ENCODE measurements at regions not wholly inside any gene's neighbourhood (a gene's known extent, or its start where the extent isn't known, plus 50 kb on each side); places are given as distances from the start of the nearest gene placed in this dataset.
A peak's percentile ranks its signal among the peaks of the same experiment; 100 is the strongest.

DNA sequence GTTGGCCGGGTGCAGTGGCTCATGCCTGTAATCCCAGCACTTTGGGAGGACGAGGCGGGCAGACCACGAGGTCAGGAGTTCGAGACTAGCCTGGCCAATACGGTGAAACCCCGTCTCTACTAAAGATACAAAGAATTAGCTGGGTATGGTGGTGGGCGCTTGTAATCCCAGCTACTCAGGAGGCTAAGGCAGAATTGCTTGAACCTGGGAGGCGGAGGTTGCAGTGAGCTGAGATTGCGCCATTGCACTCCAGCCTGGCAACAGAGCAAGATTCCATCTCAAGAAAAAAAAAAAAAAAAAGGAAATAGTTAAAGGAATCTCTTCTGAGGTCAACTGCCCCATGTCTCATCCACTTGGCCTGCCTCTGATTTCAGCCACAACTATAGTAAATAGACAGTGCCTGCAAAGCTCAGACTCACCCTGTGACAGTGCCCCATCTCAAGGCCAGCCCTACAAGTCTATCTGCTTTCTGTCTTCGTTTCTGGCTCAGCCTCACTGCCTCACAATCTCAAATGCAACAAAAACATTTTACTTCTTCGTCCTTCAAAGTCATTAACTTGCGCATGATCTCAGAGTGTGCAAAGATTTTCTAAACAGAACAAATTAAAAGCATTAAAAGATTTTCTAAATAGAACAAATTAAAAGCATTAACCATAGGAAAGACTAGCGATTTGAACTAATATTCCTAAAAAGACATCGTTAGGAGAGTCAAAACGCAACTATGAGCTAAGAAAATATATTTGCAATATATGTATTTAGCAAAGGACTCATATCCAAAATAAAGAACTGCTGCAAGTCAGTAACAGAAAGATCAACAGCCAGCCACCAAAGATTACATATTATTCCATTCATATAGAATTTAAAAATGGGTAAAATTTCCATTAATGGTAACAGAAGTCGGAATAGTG lies 65.0 kb upstream of the PRDX6 start:
- no peak overlapping the region for H3K4me3 ChIP-seq
- in situ Hi-C loops (cut with MboI; ENCODE audit: low pct_unique_long_range_greater_than_20kb in 2 of 9, low sequenced_read_pairs in 9 of 9, unreplicated experiment in 9 of 9): loop anchor here in 1 of 9 experiments (25.0 kb wide), 3 partner anchors 150 to 675 kb away; no protein-coding TSS in a partner anchor
- 56 to 92% (median 85%) methylated on average over 3 to 17 of the region's 17 CpGs for WGBS, 10 experiments

GRCh38 chr1:173413271-173413707 lies 63.8 kb upstream of the PRDX6 start:
- 60 to 100% (median 84%) methylated on average over 1 to 6 of the region's 7 CpGs; no CpG with 5 or more reads in 1 of the 10 experiments for WGBS, 10 experiments
- in situ Hi-C loops (cut with MboI; ENCODE audit: low pct_unique_long_range_greater_than_20kb in 2 of 9, low sequenced_read_pairs in 9 of 9, unreplicated experiment in 9 of 9): loop anchor here in 1 of 9 experiments (25.0 kb wide), 3 partner anchors 151 to 676 kb away; no protein-coding TSS in a partner anchor
- no peak overlapping the region for H3K4me3 ChIP-seq
- H3K27ac ChIP-seq: no peak overlapping the region
- no peak for ATAC-seq (replicated peaks in 6 of 8)
- H3K4me1 ChIP-seq (replicated peaks in 1 of 2): no peaks in the 10 kb centered on the region

More for the DNA sequence above, 65.0 kb upstream of the PRDX6 start:
- ATAC-seq (replicated peaks in 6 of 8): no peak
- Histone ChIP-seq H3K4me1 (replicated peaks in 1 of 2) (no peaks in the 10 kb centered on the region), H3K27ac (no peak overlapping the region)

DNA sequence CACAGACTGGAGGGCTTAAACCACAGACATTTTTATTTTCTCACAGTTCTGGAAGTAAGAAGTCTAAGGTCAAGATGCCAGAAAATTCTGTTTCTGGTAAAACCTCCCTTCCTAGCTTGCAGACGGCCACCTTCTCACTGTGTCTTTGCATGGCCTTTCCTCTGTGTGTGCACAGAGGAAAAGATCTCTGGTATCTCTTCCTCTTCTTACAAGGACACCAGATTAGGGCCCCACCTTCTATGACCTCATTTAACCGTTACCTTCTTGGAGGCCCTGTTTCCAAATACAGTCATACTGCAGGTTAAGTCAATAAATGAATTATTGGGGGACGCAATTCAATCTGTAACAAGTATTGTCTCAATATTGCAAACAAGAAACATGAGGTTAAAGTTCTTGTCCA lies 63.0 kb upstream of the PRDX6 start:
- H3K27ac ChIP-seq: no peak overlapping the region
- no peaks in the 10 kb centered on the region for H3K4me1 ChIP-seq (replicated peaks in 1 of 2)
- 80 to 100% (median 91%) methylated on average over 1 to 3 of the region's 3 CpGs; no CpG with 5 or more reads in 2 of the 10 experiments for WGBS, 10 experiments
- no peak overlapping the region for H3K4me3 ChIP-seq
- ATAC-seq (replicated peaks in 6 of 8): no peak
- in situ Hi-C loops (cut with MboI; ENCODE audit: low pct_unique_long_range_greater_than_20kb in 2 of 9, low sequenced_read_pairs in 9 of 9, unreplicated experiment in 9 of 9): loop anchor here in 1 of 9 experiments (25.0 kb wide), 3 partner anchors 152 to 677 kb away; no protein-coding TSS in a partner anchor

GRCh38 chr1:173414539-173415226 lies 62.5 kb upstream of the PRDX6 start:
- in situ Hi-C loops (cut with MboI; ENCODE audit: low pct_unique_long_range_greater_than_20kb in 2 of 9, low sequenced_read_pairs in 9 of 9, unreplicated experiment in 9 of 9): loop anchor here in 1 of 9 experiments (25.0 kb wide), 3 partner anchors 152 to 677 kb away; no protein-coding TSS in a partner anchor
- Histone ChIP-seq H3K4me3 (no peak overlapping the region), H3K4me1 (replicated peaks in 1 of 2) (no peaks in the 10 kb centered on the region), H3K27ac (no peak overlapping the region)
- no peak for ATAC-seq (replicated peaks in 6 of 8)
- 71 to 100% (median 87%) methylated on average over 1 to 5 of the region's 5 CpGs; no CpG with 5 or more reads in 1 of the 10 experiments for WGBS, 10 experiments

GRCh38 chr1:173415490-173415889 lies 61.6 kb upstream of the PRDX6 start:
- H3K4me3 ChIP-seq: no peak overlapping the region
- no peak for ATAC-seq (replicated peaks in 6 of 8)
- no peak overlapping the region for H3K27ac ChIP-seq
- 60 to 100% (median 96%) methylated on average over 1 to 3 of the region's 3 CpGs; no CpG with 5 or more reads in 2 of the 10 experiments for WGBS, 10 experiments
- in situ Hi-C loops (cut with MboI; ENCODE audit: low pct_unique_long_range_greater_than_20kb in 2 of 9, low sequenced_read_pairs in 9 of 9, unreplicated experiment in 9 of 9): loop anchor here in 1 of 9 experiments (25.0 kb wide), 3 partner anchors 153 to 678 kb away; no protein-coding TSS in a partner anchor
- no peaks in the 10 kb centered on the region for H3K4me1 ChIP-seq (replicated peaks in 1 of 2)

- H3K4me3 ChIP-seq: no peak overlapping the region
- WGBS, 10 experiments: 0 to 100% (median 76%) methylated on average over 1 to 5 of the region's 5 CpGs; no CpG with 5 or more reads in 3 of the 10 experiments
- H3K4me1 ChIP-seq (replicated peaks in 1 of 2): no peaks in the 10 kb centered on the region
- in situ Hi-C loops (cut with MboI; ENCODE audit: low pct_unique_long_range_greater_than_20kb in 2 of 9, low sequenced_read_pairs in 9 of 9, unreplicated experiment in 9 of 9): loop anchor here in 1 of 9 experiments (25.0 kb wide), 3 partner anchors 154 to 679 kb away; no protein-coding TSS in a partner anchor
- no peak for ATAC-seq (replicated peaks in 6 of 8)
- H3K27ac ChIP-seq: no peak overlapping the region
Observed at GRCh38 chr1:173415905-173416450, 61.2 kb upstream of the PRDX6 start.

- no peak overlapping the region for H3K27ac ChIP-seq
- in situ Hi-C loops (cut with MboI; ENCODE audit: low pct_unique_long_range_greater_than_20kb in 2 of 9, low sequenced_read_pairs in 9 of 9, unreplicated experiment in 9 of 9): loop anchor here in 1 of 9 experiments (25.0 kb wide), 3 partner anchors 155 to 680 kb away; no protein-coding TSS in a partner anchor
Observed at GRCh38 chr1:173417563-173417962, 59.6 kb upstream of the PRDX6 start.

GRCh38 chr1:173418107-173418985 lies 58.8 kb upstream of the PRDX6 start:
- WGBS, 10 experiments: 0 to 96% (median 83%) methylated on average over 1 to 8 of the region's 11 CpGs; no CpG with 5 or more reads in 1 of the 10 experiments
- H3K4me3 ChIP-seq: no peak overlapping the region
- peak in 3 of 8 experiments; percentile 62 to 82 (median 68) for ATAC-seq (replicated peaks in 6 of 8)
- H3K27ac ChIP-seq: no peak overlapping the region
- in situ Hi-C loops (cut with MboI; ENCODE audit: low pct_unique_long_range_greater_than_20kb in 2 of 9, low sequenced_read_pairs in 9 of 9, unreplicated experiment in 9 of 9): loop anchor here in 1 of 9 experiments (25.0 kb wide), 3 partner anchors 156 to 681 kb away; no protein-coding TSS in a partner anchor
- no peaks in the 10 kb centered on the region for H3K4me1 ChIP-seq (replicated peaks in 1 of 2)

More at GRCh38 chr1:173417563-173417962, 59.6 kb upstream of the PRDX6 start:
- 17 to 100% (median 83%) methylated on average over 1 of the region's 1 CpG; no CpG with 5 or more reads in 3 of the 10 experiments for WGBS, 10 experiments
- Histone ChIP-seq H3K4me1 (replicated peaks in 1 of 2) (no peaks in the 10 kb centered on the region), H3K4me3 (no peak overlapping the region)
- no peak for ATAC-seq (replicated peaks in 6 of 8)

DNA sequence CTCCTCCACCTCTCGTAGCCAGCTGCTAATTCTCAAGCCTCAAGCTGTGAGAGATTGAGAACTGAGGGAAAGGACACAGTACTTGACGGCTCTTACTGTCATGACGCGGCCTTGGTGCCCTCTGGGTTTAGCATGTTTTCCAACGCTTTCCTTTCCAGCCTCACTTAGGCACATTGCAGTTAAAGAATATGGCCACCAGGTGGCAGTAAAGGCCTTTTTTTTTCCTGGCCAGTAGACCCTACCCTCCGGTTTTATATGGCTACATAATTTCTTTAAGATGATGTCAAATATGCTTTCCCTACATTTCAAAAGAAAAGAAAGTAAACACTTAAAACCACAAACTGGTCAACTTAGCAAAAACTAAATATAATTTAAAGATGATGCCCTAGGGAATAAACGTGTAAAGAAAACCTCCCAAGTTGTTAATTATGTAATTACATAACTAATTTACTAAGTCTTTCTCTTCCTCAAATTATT lies 56.8 kb upstream of the PRDX6 start:
- WGBS, 10 experiments: 0 to 100% (median 31%) methylated on average over 1 to 7 of the region's 7 CpGs
- in situ Hi-C loops (cut with MboI; ENCODE audit: low pct_unique_long_range_greater_than_20kb in 2 of 9, low sequenced_read_pairs in 9 of 9, unreplicated experiment in 9 of 9): loop anchor here in 1 of 9 experiments (25.0 kb wide), 3 partner anchors 158 to 683 kb away; no protein-coding TSS in a partner anchor
- Histone ChIP-seq H3K4me3 (no peak overlapping the region), H3K27ac (no peak overlapping the region), H3K4me1 (replicated peaks in 1 of 2) (no peaks in the 10 kb centered on the region)
- peak; percentile 21 to 99 (median 57) for ATAC-seq (replicated peaks in 6 of 8)

DNA sequence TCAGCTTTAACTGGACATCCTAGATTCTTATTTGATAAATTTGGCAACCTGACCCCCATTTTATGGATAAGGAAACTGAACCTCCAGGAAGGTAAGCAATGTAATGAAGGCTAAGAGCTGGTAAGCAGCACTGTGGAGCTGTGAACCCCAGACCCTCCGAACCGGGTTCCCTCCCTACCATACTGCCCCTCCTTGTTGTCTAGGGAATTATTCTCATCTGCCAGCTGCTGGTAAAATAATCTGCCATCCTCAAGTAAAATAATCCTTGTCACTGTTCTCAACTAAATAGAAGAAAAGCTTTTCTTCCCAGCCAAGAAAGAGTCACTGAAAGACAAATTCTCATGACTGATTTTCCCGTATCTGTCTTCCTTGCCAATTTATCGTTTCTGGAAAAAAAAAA lies 55.8 kb upstream of the PRDX6 start:
- 39 to 94% (median 84%) methylated on average over 1 to 4 of the region's 4 CpGs for WGBS, 10 experiments
- no peak overlapping the region for H3K27ac ChIP-seq
- in situ Hi-C loops (cut with MboI; ENCODE audit: low pct_unique_long_range_greater_than_20kb in 2 of 9, low sequenced_read_pairs in 9 of 9, unreplicated experiment in 9 of 9): loop anchor here in 1 of 9 experiments (25.0 kb wide), 3 partner anchors 159 to 684 kb away; no protein-coding TSS in a partner anchor
- no peak for ATAC-seq (replicated peaks in 6 of 8)
- no peaks in the 10 kb centered on the region for H3K4me1 ChIP-seq (replicated peaks in 1 of 2)
- no peak overlapping the region for H3K4me3 ChIP-seq

- Histone ChIP-seq H3K27ac (no peak overlapping the region), H3K4me1 (replicated peaks in 1 of 2) (peaks cover 0 to 4% of the 10 kb centered on the region in 2 donors), H3K4me3 (no peak overlapping the region)
- 69 to 100% (median 83%) methylated on average over 1 to 4 of the region's 4 CpGs for WGBS, 10 experiments
- ATAC-seq (replicated peaks in 6 of 8): no peak
- in situ Hi-C loops (cut with MboI; ENCODE audit: low pct_unique_long_range_greater_than_20kb in 2 of 9, low sequenced_read_pairs in 9 of 9, unreplicated experiment in 9 of 9): loop anchor here in 1 of 9 experiments (25.0 kb wide), 3 partner anchors 159 to 684 kb away; no protein-coding TSS in a partner anchor
Observed at GRCh38 chr1:173421789-173422188, 55.3 kb upstream of the PRDX6 start.
